ENCODE measurements at regions not wholly inside any gene's neighbourhood (a gene's known extent, or its start where the extent isn't known, plus 50 kb on each side); places are given as distances from the start of the nearest gene placed in this dataset.

- Mint-ChIP-seq H3K27ac (ENCODE audit: unreplicated experiment) (no peak overlapping the region), H3K27me3 (ENCODE audit: unreplicated experiment) (no peaks in the 10 kb centered on the region), H3K9me3 (ENCODE audit: unreplicated experiment) (no peaks in the 10 kb centered on the region), H3K36me3 (ENCODE audit: low read depth, unreplicated experiment) (peaks cover 6% of the 10 kb centered on the region), H3K4me3 (ENCODE audit: unreplicated experiment) (no peak overlapping the region), H3K4me1 (ENCODE audit: unreplicated experiment) (peaks cover 25% of the 10 kb centered on the region)
- TF ChIP-seq, protein P1, sequence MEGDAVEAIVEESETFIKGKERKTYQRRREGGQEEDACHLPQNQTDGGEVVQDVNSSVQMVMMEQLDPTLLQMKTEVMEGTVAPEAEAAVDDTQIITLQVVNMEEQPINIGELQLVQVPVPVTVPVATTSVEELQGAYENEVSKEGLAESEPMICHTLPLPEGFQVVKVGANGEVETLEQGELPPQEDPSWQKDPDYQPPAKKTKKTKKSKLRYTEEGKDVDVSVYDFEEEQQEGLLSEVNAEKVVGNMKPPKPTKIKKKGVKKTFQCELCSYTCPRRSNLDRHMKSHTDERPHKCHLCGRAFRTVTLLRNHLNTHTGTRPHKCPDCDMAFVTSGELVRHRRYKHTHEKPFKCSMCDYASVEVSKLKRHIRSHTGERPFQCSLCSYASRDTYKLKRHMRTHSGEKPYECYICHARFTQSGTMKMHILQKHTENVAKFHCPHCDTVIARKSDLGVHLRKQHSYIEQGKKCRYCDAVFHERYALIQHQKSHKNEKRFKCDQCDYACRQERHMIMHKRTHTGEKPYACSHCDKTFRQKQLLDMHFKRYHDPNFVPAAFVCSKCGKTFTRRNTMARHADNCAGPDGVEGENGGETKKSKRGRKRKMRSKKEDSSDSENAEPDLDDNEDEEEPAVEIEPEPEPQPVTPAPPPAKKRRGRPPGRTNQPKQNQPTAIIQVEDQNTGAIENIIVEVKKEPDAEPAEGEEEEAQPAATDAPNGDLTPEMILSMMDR (IDR thresholded peaks at IDR 0.05; ENCODE audit: unreplicated experiment): no peak
- DNase-seq (ENCODE audit: low spot score): no peak
Observed at GRCh38 chr2:122105171-122105876, 349.9 kb downstream of the TSN start.

- peaks cover 24% of the 10 kb centered on the region for H3K4me1 Mint-ChIP-seq (ENCODE audit: unreplicated experiment)
Observed at GRCh38 chr2:122105877-122106206, 350.4 kb downstream of the TSN start.

DNA sequence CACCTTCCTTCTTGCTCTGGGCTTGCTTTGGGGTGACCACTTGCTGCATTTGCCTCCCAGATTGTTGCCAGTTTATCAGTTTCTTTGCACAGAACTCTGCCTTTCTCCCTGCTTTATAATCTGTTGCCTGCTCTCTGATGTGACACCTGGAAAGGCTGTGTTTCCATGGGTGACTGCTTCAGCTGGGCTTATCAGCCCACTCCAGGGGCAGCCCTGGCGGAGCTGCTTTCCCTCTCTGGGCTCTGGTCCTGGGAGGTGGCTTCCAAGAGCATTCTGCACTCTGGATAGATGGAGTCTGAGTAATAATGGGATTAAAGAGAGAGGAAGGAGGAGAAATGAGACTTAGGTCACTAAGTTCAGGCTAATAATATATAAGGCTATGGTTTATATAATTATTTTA is 352.7 kb downstream of the TSN start:
- Mint-ChIP-seq H3K36me3 (ENCODE audit: low read depth, unreplicated experiment) (peaks cover 10% of the 10 kb centered on the region), H3K9me3 (ENCODE audit: unreplicated experiment) (no peaks in the 10 kb centered on the region), H3K27ac (ENCODE audit: unreplicated experiment) (no peak overlapping the region), H3K27me3 (ENCODE audit: unreplicated experiment) (peaks cover 4% of the 10 kb centered on the region), H3K4me1 (ENCODE audit: unreplicated experiment) (peaks cover 31% of the 10 kb centered on the region), H3K4me3 (ENCODE audit: unreplicated experiment) (no peak overlapping the region)
- TF ChIP-seq, protein P1 (IDR thresholded peaks at IDR 0.05; ENCODE audit: unreplicated experiment): no peak
- no peak for DNase-seq (ENCODE audit: low spot score)

More at GRCh38 chr2:122105877-122106206, 350.4 kb downstream of the TSN start:
- no peak for DNase-seq (ENCODE audit: low spot score)
- Mint-ChIP-seq H3K9me3 (ENCODE audit: unreplicated experiment) (no peaks in the 10 kb centered on the region), H3K27ac (ENCODE audit: unreplicated experiment) (no peak overlapping the region), H3K27me3 (ENCODE audit: unreplicated experiment) (no peaks in the 10 kb centered on the region), H3K36me3 (ENCODE audit: low read depth, unreplicated experiment) (peaks cover 10% of the 10 kb centered on the region), H3K4me3 (ENCODE audit: unreplicated experiment) (no peak overlapping the region)
- TF ChIP-seq, protein P1 (IDR thresholded peaks at IDR 0.05; ENCODE audit: unreplicated experiment): no peak

GRCh38 chr2:122112216-122113005 is 357.0 kb downstream of the TSN start:
- peaks cover 22% of the 10 kb centered on the region for H3K4me1 Mint-ChIP-seq (ENCODE audit: unreplicated experiment)
- DNase-seq (ENCODE audit: low spot score): no peak
- H3K27me3 Mint-ChIP-seq (ENCODE audit: unreplicated experiment): peaks cover 4% of the 10 kb centered on the region
- H3K9me3 Mint-ChIP-seq (ENCODE audit: unreplicated experiment): no peaks in the 10 kb centered on the region
- peaks cover 10% of the 10 kb centered on the region for H3K36me3 Mint-ChIP-seq (ENCODE audit: low read depth, unreplicated experiment)
- TF ChIP-seq, protein P1 (IDR thresholded peaks at IDR 0.05; ENCODE audit: unreplicated experiment): no peak
- H3K4me3 Mint-ChIP-seq (ENCODE audit: unreplicated experiment): no peak overlapping the region
- no peak overlapping the region for H3K27ac Mint-ChIP-seq (ENCODE audit: unreplicated experiment)

DNA sequence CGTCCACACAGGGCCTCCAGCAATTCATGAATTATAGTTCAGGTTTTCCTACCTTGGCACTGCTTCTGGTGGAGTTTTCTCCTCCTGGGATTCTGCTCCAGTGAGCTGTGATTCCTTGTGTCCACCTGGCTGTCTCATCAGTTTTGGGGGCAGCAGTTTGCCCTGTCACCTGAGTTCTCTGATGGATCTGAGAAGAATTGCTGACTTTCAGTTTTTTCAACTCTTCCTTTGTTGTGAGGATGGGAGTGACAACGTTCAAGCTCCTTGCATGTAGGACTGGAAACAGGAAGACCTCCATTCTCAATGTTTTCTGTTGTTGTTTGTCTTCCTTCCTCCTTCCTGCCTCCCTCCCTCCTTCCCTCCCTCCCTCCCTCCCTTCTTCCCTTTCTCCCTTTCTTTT is 359.0 kb downstream of the TSN start:
- H3K27me3 Mint-ChIP-seq (ENCODE audit: unreplicated experiment): peaks cover 4% of the 10 kb centered on the region
- peak overlapping the region; percentile 14 for H3K27ac Mint-ChIP-seq (ENCODE audit: unreplicated experiment)
- TF ChIP-seq, protein P1 (IDR thresholded peaks at IDR 0.05; ENCODE audit: unreplicated experiment): no peak
- peaks cover 10% of the 10 kb centered on the region for H3K36me3 Mint-ChIP-seq (ENCODE audit: low read depth, unreplicated experiment)
- DNase-seq (ENCODE audit: low spot score): no peak
- H3K4me1 Mint-ChIP-seq (ENCODE audit: unreplicated experiment): peaks cover 19% of the 10 kb centered on the region
- H3K4me3 Mint-ChIP-seq (ENCODE audit: unreplicated experiment): no peak overlapping the region
- no peaks in the 10 kb centered on the region for H3K9me3 Mint-ChIP-seq (ENCODE audit: unreplicated experiment)

Measured in endothelial cell (in vitro differentiated cells).